ENCODE measurements at regions not wholly inside any gene's neighbourhood (a gene's known extent, or its start where the extent isn't known, plus 50 kb on each side); places are given as distances from the start of the nearest gene placed in this dataset.

DNA sequence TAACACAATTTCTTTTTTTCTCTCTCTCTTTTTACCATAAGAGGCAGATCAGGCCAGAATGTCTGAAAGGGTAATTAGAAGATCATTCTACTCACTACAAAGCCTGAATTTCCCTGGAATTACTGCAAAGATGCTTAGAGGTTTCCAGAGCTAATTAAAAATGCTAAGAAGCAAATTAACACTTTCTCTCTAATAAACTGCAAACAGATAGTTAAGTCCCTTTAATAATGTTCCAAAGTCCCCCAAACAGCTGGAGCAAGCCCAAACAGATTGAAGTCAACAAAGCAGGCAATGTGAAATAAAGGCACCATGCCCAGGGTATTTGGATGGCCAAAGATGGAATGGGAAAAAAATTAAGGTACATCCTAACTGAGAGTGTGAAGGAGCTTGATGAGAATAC is 208.8 kb upstream of the LRFN5 start:
- Histone ChIP-seq H3K9ac (ENCODE audit: low read length) (no peak overlapping the region), H3K4me1 (ENCODE audit: control insufficient read depth in 1 of 2, insufficient read depth in 2 of 2, low read length in 2 of 2) (no peaks in the 10 kb centered on the region), H3K36me3 (ENCODE audit: control insufficient read depth in 1 of 2, insufficient read depth in 2 of 2, low read length in 2 of 2) (no peaks in the 10 kb centered on the region), H3K9me2 (ENCODE audit: insufficient read depth) (no peaks in the 10 kb centered on the region), H3K27ac (ENCODE audit: low read depth, low read length) (no peak overlapping the region), H3K79me2 (ENCODE audit: insufficient read depth, low read length) (no peaks in the 10 kb centered on the region), H4K20me1 (ENCODE audit: insufficient read depth) (no peaks in the 10 kb centered on the region), H3K4me2 (ENCODE audit: low read length) (no peak overlapping the region), H3K27me3 (ENCODE audit: insufficient read depth, low read length) (no peaks in the 10 kb centered on the region), H2AFZ (ENCODE audit: low read depth, low read length, poor library complexity, severe bottlenecking) (no peak overlapping the region), H3K4me3 (replicated peaks in 1 of 2; ENCODE audit: low read depth in 1 of 2, low read length in 2 of 2) (no peak overlapping the region), H3K9me3 (ENCODE audit: control insufficient read depth in 1 of 2, insufficient read depth in 1 of 2, low read depth in 1 of 2, low read length in 2 of 2) (no peaks in the 10 kb centered on the region)
- ATAC-seq (no peak), DNase-seq (ENCODE audit: low read depth, low spot score) (no peak)
- ChIA-PET POLR2A (no interaction called here), CTCF (no interaction called here), RAD21 (ENCODE audit: low non-redundant PET in 1 of 2, low total read pairs in 2 of 2, uncharacterized antibody in 2 of 2, unreplicated experiment in 2 of 2) (no interaction called here)
- no TSS peak for BruUV-seq (replicated peaks)
- intact Hi-C loops (cut with micrococcal nuclease), result no loop called here
- TF ChIP-seq, protein P1, sequence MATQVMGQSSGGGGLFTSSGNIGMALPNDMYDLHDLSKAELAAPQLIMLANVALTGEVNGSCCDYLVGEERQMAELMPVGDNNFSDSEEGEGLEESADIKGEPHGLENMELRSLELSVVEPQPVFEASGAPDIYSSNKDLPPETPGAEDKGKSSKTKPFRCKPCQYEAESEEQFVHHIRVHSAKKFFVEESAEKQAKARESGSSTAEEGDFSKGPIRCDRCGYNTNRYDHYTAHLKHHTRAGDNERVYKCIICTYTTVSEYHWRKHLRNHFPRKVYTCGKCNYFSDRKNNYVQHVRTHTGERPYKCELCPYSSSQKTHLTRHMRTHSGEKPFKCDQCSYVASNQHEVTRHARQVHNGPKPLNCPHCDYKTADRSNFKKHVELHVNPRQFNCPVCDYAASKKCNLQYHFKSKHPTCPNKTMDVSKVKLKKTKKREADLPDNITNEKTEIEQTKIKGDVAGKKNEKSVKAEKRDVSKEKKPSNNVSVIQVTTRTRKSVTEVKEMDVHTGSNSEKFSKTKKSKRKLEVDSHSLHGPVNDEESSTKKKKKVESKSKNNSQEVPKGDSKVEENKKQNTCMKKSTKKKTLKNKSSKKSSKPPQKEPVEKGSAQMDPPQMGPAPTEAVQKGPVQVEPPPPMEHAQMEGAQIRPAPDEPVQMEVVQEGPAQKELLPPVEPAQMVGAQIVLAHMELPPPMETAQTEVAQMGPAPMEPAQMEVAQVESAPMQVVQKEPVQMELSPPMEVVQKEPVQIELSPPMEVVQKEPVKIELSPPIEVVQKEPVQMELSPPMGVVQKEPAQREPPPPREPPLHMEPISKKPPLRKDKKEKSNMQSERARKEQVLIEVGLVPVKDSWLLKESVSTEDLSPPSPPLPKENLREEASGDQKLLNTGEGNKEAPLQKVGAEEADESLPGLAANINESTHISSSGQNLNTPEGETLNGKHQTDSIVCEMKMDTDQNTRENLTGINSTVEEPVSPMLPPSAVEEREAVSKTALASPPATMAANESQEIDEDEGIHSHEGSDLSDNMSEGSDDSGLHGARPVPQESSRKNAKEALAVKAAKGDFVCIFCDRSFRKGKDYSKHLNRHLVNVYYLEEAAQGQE (IDR thresholded peaks at IDR 0.05; ENCODE audit: low read depth), result no peak
- TF ChIP-seq CEBPB (IDR thresholded peaks at IDR 0.05; ENCODE audit: low read depth) (no peak), ZBTB33 (IDR thresholded peaks at IDR 0.05; ENCODE audit: extremely low read depth, insufficient replicate concordance, low read length) (no peak), SRF (IDR thresholded peaks at IDR 0.05; ENCODE audit: low read depth) (no peak), JUND (IDR thresholded peaks at IDR 0.05) (no peak), SIN3A (IDR thresholded peaks at IDR 0.05; ENCODE audit: low read depth) (no peak), ZFX (IDR thresholded peaks at IDR 0.05) (no peak), EGR1 (IDR thresholded peaks at IDR 0.05; ENCODE audit: low read depth) (no peak), YY1 (IDR thresholded peaks at IDR 0.05; ENCODE audit: extremely low read depth, insufficient replicate concordance, low read depth, low read length) (no peak), RAD21 (IDR thresholded peaks at IDR 0.05; ENCODE audit: low read depth) (no peak), ELF1 (IDR thresholded peaks at IDR 0.05; ENCODE audit: borderline replicate concordance, low read depth) (no peak), SP1 (IDR thresholded peaks at IDR 0.05; ENCODE audit: low read depth) (no peak), FOSL1 (IDR thresholded peaks at IDR 0.05; ENCODE audit: low read depth) (no peak), EZH2phosphoT487 (IDR thresholded peaks at IDR 0.05; ENCODE audit: borderline replicate concordance) (no peak)
